Adrenal gland (tissue), 9 donors: ENCODE measurements at regions not wholly inside any gene's neighbourhood (a gene's known extent, or its start where the extent isn't known, plus 50 kb on each side); places are given as distances from the start of the nearest gene placed in this dataset.

Experiments used
- DNase-seq, 7 donors: peaks; one replicate each; pipeline ENCODE4 v3.0.0-alpha.2; 2019 to 2020
- H3K27ac ChIP-seq, 5 donors: fragments of 200-600 bp; sonication (generic) in 4 of 5; 1 replicate in 3 of 5; 2 replicates in 2 of 5; pipeline versions ENCODE4 v1.5.1 to v1.8.0; 2016 to 2020; ENCODE audit warnings: mild to moderate bottlenecking in 1 of 5
- H3K27me3 ChIP-seq: fragments of 200-600 bp; 2 replicates; pipeline ENCODE4 v1.8.0; 2021
- H3K36me3 ChIP-seq, 2 donors: fragments of 200-600 bp; replicated peaks in 1 of 2; 1 replicate in 1 of 2; 2 replicates in 1 of 2; pipeline versions ENCODE4 v1.5.1 to v1.8.0; 2018 to 2022
- H3K4me1 ChIP-seq, 2 donors: fragments of 200-600 bp; replicated peaks in 1 of 2; 1 replicate in 1 of 2; 2 replicates in 1 of 2; pipeline versions ENCODE4 v1.5.1 to v1.8.0; 2018 to 2021
- H3K4me3 ChIP-seq, 4 donors: fragments of 200-600 bp; sonication (generic) in 3 of 4; one replicate each; pipeline ENCODE4 v1.5.1; 2016 to 2018
- H3K9me3 ChIP-seq, 3 donors: fragments of 200-600 bp; sonication (generic) in 1 of 3; replicated peaks in 1 of 3; 1 replicate in 2 of 3; 2 replicates in 1 of 3; pipeline versions ENCODE4 v1.5.1 to v1.8.0; 2016 to 2021
- POLR2A ChIP-seq, 2 donors: fragments of 450-650 bp; IDR thresholded peaks; one replicate each; pipeline ENCODE4 v1.6.1; 2017; ENCODE audit warnings: antibody characterized with exemption in 2 of 2, mild to moderate bottlenecking in 2 of 2, moderate library complexity in 1 of 2
- WGBS, 4 donors: extraction: QIAGEN DNeasy Blood & Tissue Kit in 2 of 4; methylation state at CpG; one replicate each; pipeline versions ENCODE4 v1.1.5 to v1.1.7; 2013 to 2017; 5-methylcytosine and 5-hydroxymethylcytosine counted together
- intact Hi-C, 2 donors: fragments of 100-400 bp; cut with DNase I; formaldehyde crosslinking; loops; one replicate each; pipeline versions ENCODE4 v1.14.1 to v1.15.0; 2022 to 2023
- TF ChIP-seq, protein P1 (sequence below), 6 experiments: fragments of 450-650 bp in 4 of 6; fragments of 200-600 bp in 2 of 6; sonication (generic) in 1 of 6; IDR thresholded peaks; 1 replicate in 5 of 6; 2 replicates in 1 of 6; pipeline versions ENCODE4 v1.5.1 to v1.8.0; 2016 to 2021; ENCODE audit warnings: antibody characterized with exemption in 6 of 6, mild to moderate bottlenecking in 2 of 6, moderate library complexity in 1 of 6
- donor health status: healthy with polysubstance abuse.
- donor health status: Bipolar disorder and iron deficiency.
- donor health status: DM: yes; HTN: yes; CAD: no.
- donor health status: DM: no; HTN: no; CAD: no.
- donor health status: DM: no; HTN: no; CAD: no.

DNA sequence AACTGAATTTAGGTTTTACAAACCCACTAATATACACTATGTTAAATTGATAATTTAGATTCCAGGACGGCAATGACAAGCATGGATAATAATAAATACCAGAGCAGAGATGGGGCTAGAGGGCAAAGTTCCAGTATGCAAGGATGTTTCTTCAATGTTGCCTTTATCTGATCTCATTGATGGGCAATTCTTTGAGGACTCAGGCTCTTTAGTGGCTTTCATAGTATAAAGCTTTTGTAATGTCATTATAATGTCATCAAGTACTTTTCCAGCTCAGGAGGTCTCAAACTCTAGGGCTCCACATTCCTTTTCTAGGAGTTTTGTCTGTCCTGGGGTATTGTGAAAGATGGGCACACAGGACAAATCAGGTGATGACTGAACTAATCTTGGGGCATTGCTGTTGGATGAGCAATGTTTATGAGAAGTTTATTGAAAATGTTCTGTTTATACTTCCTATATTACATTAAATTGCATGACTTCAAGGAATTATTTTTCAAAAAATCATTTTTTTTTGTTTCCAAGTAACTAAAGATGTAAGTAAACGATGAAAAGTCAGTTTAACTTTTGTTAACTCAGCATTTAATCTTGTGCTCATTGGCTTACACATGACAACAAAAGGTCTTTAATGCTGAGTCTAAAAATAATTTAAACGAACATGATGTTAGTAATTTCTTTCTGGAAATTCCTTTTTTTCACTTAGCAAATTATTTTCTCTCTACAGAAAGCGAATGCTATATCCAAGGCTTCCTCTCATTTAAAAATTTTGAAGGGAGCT lies 116.4 kb downstream of the OXSM start:
- no peak for TF ChIP-seq POLR2A (IDR thresholded peaks at IDR 0.05)
- TF ChIP-seq, protein P1, sequence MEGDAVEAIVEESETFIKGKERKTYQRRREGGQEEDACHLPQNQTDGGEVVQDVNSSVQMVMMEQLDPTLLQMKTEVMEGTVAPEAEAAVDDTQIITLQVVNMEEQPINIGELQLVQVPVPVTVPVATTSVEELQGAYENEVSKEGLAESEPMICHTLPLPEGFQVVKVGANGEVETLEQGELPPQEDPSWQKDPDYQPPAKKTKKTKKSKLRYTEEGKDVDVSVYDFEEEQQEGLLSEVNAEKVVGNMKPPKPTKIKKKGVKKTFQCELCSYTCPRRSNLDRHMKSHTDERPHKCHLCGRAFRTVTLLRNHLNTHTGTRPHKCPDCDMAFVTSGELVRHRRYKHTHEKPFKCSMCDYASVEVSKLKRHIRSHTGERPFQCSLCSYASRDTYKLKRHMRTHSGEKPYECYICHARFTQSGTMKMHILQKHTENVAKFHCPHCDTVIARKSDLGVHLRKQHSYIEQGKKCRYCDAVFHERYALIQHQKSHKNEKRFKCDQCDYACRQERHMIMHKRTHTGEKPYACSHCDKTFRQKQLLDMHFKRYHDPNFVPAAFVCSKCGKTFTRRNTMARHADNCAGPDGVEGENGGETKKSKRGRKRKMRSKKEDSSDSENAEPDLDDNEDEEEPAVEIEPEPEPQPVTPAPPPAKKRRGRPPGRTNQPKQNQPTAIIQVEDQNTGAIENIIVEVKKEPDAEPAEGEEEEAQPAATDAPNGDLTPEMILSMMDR (IDR thresholded peaks at IDR 0.05) = no peak
- Histone ChIP-seq H3K27ac (no peak overlapping the region), H3K27me3 (no peaks in the 10 kb centered on the region), H3K36me3 (no peaks in the 10 kb centered on the region), H3K4me1 (no peaks in the 10 kb centered on the region), H3K9me3 (no peaks in the 10 kb centered on the region), H3K4me3 (no peak overlapping the region)
- DNase-seq = no peak
- WGBS, 4 donors = 65 to 78% (median 68%) methylated on average over 4 of the region's 4 CpGs
- intact Hi-C loops = no loop called here

DNA sequence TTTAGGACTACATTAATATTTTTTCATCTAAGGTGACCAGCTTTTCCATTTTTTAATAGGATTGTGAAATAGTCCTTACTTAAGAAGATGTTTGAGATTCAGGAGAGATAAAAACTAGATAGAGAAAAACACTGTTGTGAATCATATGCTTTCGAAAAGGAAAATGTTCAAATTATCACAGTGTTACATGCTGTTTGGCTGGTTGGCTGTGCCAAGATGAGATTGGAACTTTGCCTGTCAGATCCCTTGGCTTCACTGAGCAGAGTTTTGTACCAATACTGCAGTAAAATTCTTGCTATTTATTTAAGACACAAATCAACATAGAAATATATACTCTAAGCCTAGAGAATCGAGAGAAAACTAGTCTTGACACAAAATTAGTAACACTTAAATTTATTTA lies 117.2 kb downstream of the OXSM start:
- H3K36me3 ChIP-seq = no peaks in the 10 kb centered on the region
- intact Hi-C loops = no loop called here
- H3K4me1 ChIP-seq = no peaks in the 10 kb centered on the region
- DNase-seq = peak in 1 of 7 donors; percentile 36
- TF ChIP-seq POLR2A (IDR thresholded peaks at IDR 0.05) = no peak
- TF ChIP-seq, protein P1 (IDR thresholded peaks at IDR 0.05) = no peak
- H3K4me3 ChIP-seq = no peak overlapping the region
- H3K9me3 ChIP-seq = no peaks in the 10 kb centered on the region
- no peak overlapping the region for H3K27ac ChIP-seq
- H3K27me3 ChIP-seq = no peaks in the 10 kb centered on the region
- WGBS, 4 donors = 55 to 64% (median 57%) methylated on average over 2 of the region's 2 CpGs

DNA sequence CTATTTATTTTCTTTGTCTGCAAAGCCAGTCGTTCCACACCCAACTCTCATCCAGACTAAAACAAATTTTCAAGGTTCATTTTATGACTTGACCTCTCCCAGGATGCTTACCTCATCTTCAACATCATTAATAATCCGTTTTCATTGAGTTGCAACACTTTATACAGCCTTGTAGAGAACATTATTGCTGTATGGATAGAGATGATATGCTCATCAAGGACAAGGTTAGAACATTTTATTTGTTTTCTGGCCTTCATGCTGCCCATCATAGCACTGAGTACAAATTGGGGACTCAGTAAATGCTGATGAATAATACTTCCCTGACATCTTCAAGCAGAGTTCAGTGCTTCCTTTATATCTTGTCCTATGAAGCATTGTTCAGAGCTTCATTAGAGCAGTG lies 120.2 kb downstream of the OXSM start:
- 26 to 45% (median 42%) methylated on average over 2 of the region's 2 CpGs for WGBS, 4 donors
- Histone ChIP-seq H3K4me1 (no peaks in the 10 kb centered on the region), H3K36me3 (no peaks in the 10 kb centered on the region), H3K27me3 (no peaks in the 10 kb centered on the region), H3K27ac (no peak overlapping the region), H3K4me3 (no peak overlapping the region), H3K9me3 (no peaks in the 10 kb centered on the region)
- intact Hi-C loops = no loop called here
- DNase-seq = no peak
- TF ChIP-seq, protein P1 (IDR thresholded peaks at IDR 0.05) = no peak
- no peak for TF ChIP-seq POLR2A (IDR thresholded peaks at IDR 0.05)

DNA sequence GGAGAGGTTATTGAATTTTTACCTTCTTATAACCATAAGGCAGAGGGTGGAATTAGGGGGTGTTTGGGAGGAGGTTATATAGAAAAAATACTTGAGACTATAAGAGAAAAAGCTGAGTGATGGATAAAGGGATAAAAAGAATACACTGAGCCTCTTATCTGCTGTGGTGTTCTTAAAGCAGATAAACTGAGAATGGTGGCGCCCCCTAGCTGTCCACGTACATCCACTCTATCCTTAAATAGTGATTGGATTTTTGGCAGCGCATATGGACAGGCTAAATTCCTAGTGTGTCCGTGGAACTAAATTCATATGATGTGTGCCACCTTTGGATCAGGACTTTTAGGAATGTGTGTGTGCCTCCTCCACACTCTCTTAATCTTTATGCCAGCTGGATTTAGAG lies 121.1 kb downstream of the OXSM start:
- Histone ChIP-seq H3K36me3 (no peaks in the 10 kb centered on the region), H3K27me3 (no peaks in the 10 kb centered on the region), H3K9me3 (no peaks in the 10 kb centered on the region), H3K27ac (no peak overlapping the region), H3K4me1 (no peaks in the 10 kb centered on the region), H3K4me3 (no peak overlapping the region)
- TF ChIP-seq POLR2A (IDR thresholded peaks at IDR 0.05) = no peak
- TF ChIP-seq, protein P1 (IDR thresholded peaks at IDR 0.05) = no peak
- WGBS, 4 donors = 56 to 68% (median 61%) methylated on average over 4 of the region's 4 CpGs
- DNase-seq = peak in 4 of 7 donors; percentile 16 to 55 (median 30)
- intact Hi-C loops = no loop called here
